ENCODE measurements at regions not wholly inside any gene's neighbourhood (a gene's known extent, or its start where the extent isn't known, plus 50 kb on each side); places are given as distances from the start of the nearest gene placed in this dataset.

- Histone ChIP-seq H3K9ac (no peak overlapping the region), H2AFZ (ENCODE audit: low read depth) (no peak overlapping the region), H3K4me2 (no peak overlapping the region), H3K79me2 (ENCODE audit: insufficient read depth) (no peaks in the 10 kb centered on the region), H3K4me1 (ENCODE audit: control insufficient read depth in 1 of 2, insufficient read depth in 2 of 2, low read depth in 1 of 2, low read length in 1 of 2) (no peaks in the 10 kb centered on the region), H3K36me3 (replicated peaks in 1 of 2; ENCODE audit: control insufficient read depth in 1 of 2, insufficient read depth in 2 of 2, low read length in 1 of 2) (no peaks in the 10 kb centered on the region), H4K20me1 (ENCODE audit: insufficient read depth) (no peaks in the 10 kb centered on the region), H3K27ac (ENCODE audit: low read depth in 2 of 2, low read length in 1 of 2) (no peak overlapping the region), H3F3A (replicated peaks; ENCODE audit: insufficient read depth) (no peaks in the 10 kb centered on the region), H3K9me3 (no peaks in the 10 kb centered on the region), H3K9me2 (no peaks in the 10 kb centered on the region), H3K4me3 (ENCODE audit: low read depth in 2 of 2, low read length in 1 of 2) (no peak overlapping the region), H3K27me3 (ENCODE audit: insufficient read depth) (no peaks in the 10 kb centered on the region)
- no peak for DNase-seq
- CTCF ChIA-PET = no interaction called here
- 61% methylated on average over 14 of the region's 14 CpGs for WGBS (ENCODE audit: low lambda C conversion rate)
- no peak for TF ChIP-seq EZH2phosphoT487 (IDR thresholded peaks at IDR 0.05; ENCODE audit: borderline replicate concordance, low read depth)
- no peak for TF ChIP-seq SMC3 (IDR thresholded peaks at IDR 0.05; ENCODE audit: low read depth, low read length)
- TF ChIP-seq TAF1 (IDR thresholded peaks at IDR 0.05; ENCODE audit: borderline replicate concordance, low read depth, low read length) = no peak
- TF ChIP-seq EP300 (IDR thresholded peaks at IDR 0.05; ENCODE audit: borderline replicate concordance in 1 of 2, low read depth in 1 of 2, low read length in 1 of 2) = no peak
- TF ChIP-seq YY1 (IDR thresholded peaks at IDR 0.05; ENCODE audit: low read depth) = no peak
- no peak for TF ChIP-seq RAD21 (IDR thresholded peaks at IDR 0.05; ENCODE audit: low read length)
- no peak for TF ChIP-seq FOXM1 (IDR thresholded peaks at IDR 0.05; ENCODE audit: low read depth)
- no peak for TF ChIP-seq TCF12 (IDR thresholded peaks at IDR 0.05)
- no peak for TF ChIP-seq PBX3 (IDR thresholded peaks at IDR 0.05)
- no peak for TF ChIP-seq TEAD4 (IDR thresholded peaks at IDR 0.05; ENCODE audit: borderline replicate concordance, insufficient read depth)
- no peak for TF ChIP-seq NRF1 (IDR thresholded peaks at IDR 0.05; ENCODE audit: low read depth, low read length)
- TF ChIP-seq FOSL2 (IDR thresholded peaks at IDR 0.05; ENCODE audit: borderline replicate concordance, low read depth) = no peak
- TF ChIP-seq GABPA (IDR thresholded peaks at IDR 0.05; ENCODE audit: low read depth) = no peak
- no peak for TF ChIP-seq FOXJ3 (CRISPR knock-in tag; IDR thresholded peaks at IDR 0.05)
- no peak for TF ChIP-seq SIN3A (IDR thresholded peaks at IDR 0.05; ENCODE audit: borderline replicate concordance, low read depth, low read length)
- TF ChIP-seq, protein P1, sequence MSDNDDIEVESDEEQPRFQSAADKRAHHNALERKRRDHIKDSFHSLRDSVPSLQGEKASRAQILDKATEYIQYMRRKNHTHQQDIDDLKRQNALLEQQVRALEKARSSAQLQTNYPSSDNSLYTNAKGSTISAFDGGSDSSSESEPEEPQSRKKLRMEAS (IDR thresholded peaks at IDR 0.05; ENCODE audit: low read depth) = no peak
- POLR2A ChIA-PET = no interaction called here
Measured at GRCh38 chr10:117783698-117784395, 241.3 kb downstream of the EMX2 start.

DNA sequence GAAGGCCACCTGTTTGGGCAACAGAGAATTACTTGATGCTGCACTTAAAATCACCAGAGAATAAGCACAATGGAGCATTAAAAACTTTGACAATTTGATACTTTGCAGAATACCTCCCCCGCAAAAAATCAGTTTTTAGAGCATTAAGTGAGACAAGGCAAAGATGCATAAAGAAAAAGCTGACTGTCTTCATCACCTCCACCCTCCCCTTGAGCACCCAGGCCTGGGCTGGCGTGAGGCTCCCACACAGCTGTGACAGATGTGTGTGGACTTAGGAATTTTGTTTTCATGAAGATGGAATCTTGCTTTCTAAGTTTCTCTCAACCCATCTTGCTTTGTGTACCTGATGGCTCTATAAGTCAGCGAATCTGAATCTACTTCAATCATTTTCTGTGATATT is 242.2 kb downstream of the EMX2 start:
- Histone ChIP-seq H3K4me2 (no peak overlapping the region), H3K27ac (ENCODE audit: low read depth in 2 of 2, low read length in 1 of 2) (no peak overlapping the region), H3K9me2 (no peaks in the 10 kb centered on the region), H3K9ac (no peak overlapping the region), H3K36me3 (replicated peaks in 1 of 2; ENCODE audit: control insufficient read depth in 1 of 2, insufficient read depth in 2 of 2, low read length in 1 of 2) (no peaks in the 10 kb centered on the region), H2AFZ (ENCODE audit: low read depth) (no peak overlapping the region), H4K20me1 (ENCODE audit: insufficient read depth) (no peaks in the 10 kb centered on the region), H3K9me3 (no peaks in the 10 kb centered on the region), H3K79me2 (ENCODE audit: insufficient read depth) (no peaks in the 10 kb centered on the region), H3K4me3 (ENCODE audit: low read depth in 2 of 2, low read length in 1 of 2) (no peak overlapping the region), H3K27me3 (ENCODE audit: insufficient read depth) (no peaks in the 10 kb centered on the region), H3F3A (replicated peaks; ENCODE audit: insufficient read depth) (no peaks in the 10 kb centered on the region), H3K4me1 (ENCODE audit: control insufficient read depth in 1 of 2, insufficient read depth in 2 of 2, low read depth in 1 of 2, low read length in 1 of 2) (no peaks in the 10 kb centered on the region)
- ChIA-PET POLR2A (no interaction called here), CTCF (no interaction called here)
- DNase-seq = no peak
- WGBS (ENCODE audit: low lambda C conversion rate) = 29% methylated on average over 3 of the region's 3 CpGs
- TF ChIP-seq FOXM1 (IDR thresholded peaks at IDR 0.05; ENCODE audit: low read depth) (no peak), TAF1 (IDR thresholded peaks at IDR 0.05; ENCODE audit: borderline replicate concordance, low read depth, low read length) (no peak), GABPA (IDR thresholded peaks at IDR 0.05; ENCODE audit: low read depth) (no peak), GATA2 (CRISPR knock-in tag; IDR thresholded peaks at IDR 0.05) (no peak), NRF1 (IDR thresholded peaks at IDR 0.05; ENCODE audit: low read depth, low read length) (no peak), REST (IDR thresholded peaks at IDR 0.05; ENCODE audit: low read depth, low read length) (no peak), POLR2AphosphoS5 (IDR thresholded peaks at IDR 0.05; ENCODE audit: low read depth, low read length) (no peak), EP300 (IDR thresholded peaks at IDR 0.05; ENCODE audit: borderline replicate concordance in 1 of 2, low read depth in 1 of 2, low read length in 1 of 2) (no peak), RAD21 (IDR thresholded peaks at IDR 0.05; ENCODE audit: low read length) (no peak)
- TF ChIP-seq, protein P2, sequence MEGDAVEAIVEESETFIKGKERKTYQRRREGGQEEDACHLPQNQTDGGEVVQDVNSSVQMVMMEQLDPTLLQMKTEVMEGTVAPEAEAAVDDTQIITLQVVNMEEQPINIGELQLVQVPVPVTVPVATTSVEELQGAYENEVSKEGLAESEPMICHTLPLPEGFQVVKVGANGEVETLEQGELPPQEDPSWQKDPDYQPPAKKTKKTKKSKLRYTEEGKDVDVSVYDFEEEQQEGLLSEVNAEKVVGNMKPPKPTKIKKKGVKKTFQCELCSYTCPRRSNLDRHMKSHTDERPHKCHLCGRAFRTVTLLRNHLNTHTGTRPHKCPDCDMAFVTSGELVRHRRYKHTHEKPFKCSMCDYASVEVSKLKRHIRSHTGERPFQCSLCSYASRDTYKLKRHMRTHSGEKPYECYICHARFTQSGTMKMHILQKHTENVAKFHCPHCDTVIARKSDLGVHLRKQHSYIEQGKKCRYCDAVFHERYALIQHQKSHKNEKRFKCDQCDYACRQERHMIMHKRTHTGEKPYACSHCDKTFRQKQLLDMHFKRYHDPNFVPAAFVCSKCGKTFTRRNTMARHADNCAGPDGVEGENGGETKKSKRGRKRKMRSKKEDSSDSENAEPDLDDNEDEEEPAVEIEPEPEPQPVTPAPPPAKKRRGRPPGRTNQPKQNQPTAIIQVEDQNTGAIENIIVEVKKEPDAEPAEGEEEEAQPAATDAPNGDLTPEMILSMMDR (IDR thresholded peaks at IDR 0.05) = no peak

All from SK-N-SH (cell line).